NT2/D1 (cell line): ENCODE measurements at regions not wholly inside any gene's neighbourhood (a gene's known extent, or its start where the extent isn't known, plus 50 kb on each side); places are given as distances from the start of the nearest gene placed in this dataset.

ENCODE experiments used
- SUZ12 ChIP-seq: IDR thresholded peaks from 2 replicates; pipeline ENCODE4 v1.6.1; 2011; ENCODE audit not compliant: insufficient read length, insufficient read depth; ENCODE audit errors: extremely low read depth
- ZNF274 ChIP-seq: IDR thresholded peaks from 2 replicates; pipeline ENCODE4 v1.6.1; 2011; ENCODE audit warnings: mild to moderate bottlenecking, low read depth, low read length

DNA sequence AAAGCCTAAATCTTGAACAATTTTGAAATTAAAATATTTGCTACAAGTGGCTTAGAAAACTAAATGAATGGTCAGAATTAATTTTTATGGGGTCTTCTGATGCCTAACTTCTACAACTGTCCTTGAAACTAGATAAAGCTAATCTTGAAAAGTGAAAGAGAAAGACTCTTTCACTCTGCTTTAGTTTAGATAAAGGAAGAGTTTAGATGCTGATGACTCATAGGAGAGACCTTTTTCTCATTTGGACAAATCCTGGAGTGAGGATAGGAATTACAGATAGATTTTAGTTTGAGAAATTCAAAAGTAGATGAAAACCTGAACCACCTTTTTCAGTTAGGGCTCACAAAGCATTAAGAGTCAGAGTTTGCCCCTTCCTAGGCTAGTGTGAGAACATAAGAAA, 342.3 kb upstream of the GRID2 start:
- TF ChIP-seq ZNF274, result no peak
- TF ChIP-seq SUZ12, result no peak
